GM19438 (cell line): ENCODE measurements at regions not wholly inside any gene's neighbourhood (a gene's known extent, or its start where the extent isn't known, plus 50 kb on each side); places are given as distances from the start of the nearest gene placed in this dataset.
"Not testable (repeated sequence)": the region's sequence is repeated elsewhere in the genome, so short reads cannot be mapped to it uniquely, and the experiment has no call there.

ENCODE experiments used
- ATAC-seq: cut with Tn5 transposase; IDR thresholded peaks from one replicate; pipeline ENCODE4 v1.9.1; 2021; ENCODE audit warnings: low read depth; ENCODE audit not compliant: unreplicated experiment

DNA sequence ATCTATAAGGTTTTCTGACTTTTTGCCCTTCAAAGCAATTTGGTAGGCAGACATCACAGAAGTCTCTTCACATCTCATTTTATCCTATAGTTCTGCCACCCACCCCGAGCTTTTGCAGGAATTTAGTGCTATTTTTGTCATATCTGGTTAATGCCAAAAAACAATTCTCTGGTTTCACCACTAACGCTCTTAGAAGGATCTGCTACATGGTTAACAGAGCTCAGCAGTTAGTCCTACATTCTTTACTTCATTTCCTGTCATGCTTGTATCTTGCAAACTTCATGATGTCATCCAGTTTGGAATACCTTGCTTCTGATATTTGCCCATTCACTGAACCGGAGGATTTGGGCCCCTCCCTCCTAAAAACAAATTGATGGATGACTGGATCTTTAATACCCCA, 116.8 kb upstream of the SERPINE2 start:
- no peak for ATAC-seq

DNA sequence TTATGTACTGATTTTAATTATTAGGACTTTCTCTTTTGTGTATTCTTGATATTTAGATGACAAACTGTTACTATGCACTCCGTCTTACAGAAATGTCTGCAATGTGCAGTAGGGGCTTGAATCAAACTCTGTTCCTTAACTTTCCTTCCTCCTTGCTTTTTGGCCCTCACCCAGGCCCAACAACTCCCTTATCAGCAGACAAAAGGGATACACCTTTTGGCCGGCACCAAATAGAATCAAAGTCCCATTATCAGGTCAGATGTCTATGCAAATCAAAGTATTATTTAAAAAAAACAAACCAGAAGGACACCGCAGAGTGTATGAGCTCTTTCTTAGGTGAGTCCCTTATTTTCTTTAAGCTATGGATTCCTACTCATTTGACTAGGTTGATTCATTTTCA, 116.3 kb upstream of the SERPINE2 start:
- no peak for ATAC-seq

DNA sequence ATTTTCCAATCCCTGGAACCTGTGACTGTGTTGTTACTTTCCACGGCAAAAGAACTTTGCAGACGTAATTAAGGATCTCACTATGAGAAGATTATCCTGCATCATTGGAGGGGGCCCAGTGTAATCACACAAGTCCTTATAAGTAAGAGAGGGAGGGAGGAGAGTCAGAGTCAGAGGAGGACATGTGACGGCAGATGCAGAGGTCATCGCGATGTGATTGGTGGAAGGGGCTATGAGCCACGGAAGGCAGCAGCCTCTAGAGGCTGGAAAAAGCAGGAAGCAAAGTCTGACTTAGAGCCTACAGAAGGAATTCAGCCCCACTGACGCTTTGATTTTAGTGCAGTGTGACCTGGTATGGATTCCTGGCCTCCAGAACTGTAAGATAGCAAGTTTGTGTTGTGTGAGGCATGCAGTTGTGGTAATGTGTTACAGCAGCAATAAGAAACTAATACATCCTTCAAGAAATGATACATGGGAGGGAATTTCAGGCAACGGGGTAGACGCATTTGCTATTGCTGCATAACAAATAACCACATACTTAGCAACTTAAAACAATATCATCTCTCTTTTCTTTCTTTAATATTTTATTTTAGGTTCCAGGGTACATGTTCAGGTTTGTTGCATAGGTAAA, 112.7 kb upstream of the SERPINE2 start:
- no peak for ATAC-seq

DNA sequence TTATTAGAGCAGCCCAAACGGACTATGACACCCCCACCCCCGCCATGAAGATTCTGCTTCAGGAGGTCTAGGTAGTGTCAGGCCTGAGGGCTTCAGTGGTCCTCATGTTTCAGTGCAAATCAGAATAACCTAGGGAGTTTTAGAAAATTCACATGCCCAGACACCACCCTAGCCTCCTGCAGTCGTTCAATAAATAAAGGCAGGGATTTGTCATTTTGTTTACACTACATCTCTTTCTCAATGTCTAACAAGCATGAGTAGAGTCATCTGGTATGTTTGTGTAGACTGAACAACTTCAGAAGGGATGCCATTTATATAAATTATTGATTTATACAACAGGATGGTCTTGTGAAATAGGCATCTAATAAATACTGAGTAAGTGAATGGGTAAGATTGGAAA, 112.1 kb upstream of the SERPINE2 start:
- no peak for ATAC-seq

DNA sequence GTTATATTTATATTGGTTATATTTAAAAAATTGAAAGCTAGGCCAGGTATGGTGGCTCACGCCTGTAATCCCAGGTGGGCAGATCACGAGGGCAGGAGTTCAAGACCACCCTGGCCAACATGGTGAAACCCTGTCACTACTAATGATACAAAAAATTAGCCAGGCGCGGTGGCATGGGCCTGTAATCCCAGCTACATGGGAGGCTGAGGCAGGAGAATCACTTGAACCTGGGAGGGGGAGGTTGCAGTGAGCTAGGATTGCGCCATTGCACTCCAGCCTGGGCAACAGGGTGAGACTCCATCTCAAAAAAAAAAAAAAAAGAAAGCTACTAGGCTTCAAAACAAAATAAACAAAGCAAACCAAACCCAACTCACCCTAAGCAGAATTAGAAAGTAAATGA, 109.0 kb upstream of the SERPINE2 start:
- ATAC-seq: not testable (repeated sequence)

DNA sequence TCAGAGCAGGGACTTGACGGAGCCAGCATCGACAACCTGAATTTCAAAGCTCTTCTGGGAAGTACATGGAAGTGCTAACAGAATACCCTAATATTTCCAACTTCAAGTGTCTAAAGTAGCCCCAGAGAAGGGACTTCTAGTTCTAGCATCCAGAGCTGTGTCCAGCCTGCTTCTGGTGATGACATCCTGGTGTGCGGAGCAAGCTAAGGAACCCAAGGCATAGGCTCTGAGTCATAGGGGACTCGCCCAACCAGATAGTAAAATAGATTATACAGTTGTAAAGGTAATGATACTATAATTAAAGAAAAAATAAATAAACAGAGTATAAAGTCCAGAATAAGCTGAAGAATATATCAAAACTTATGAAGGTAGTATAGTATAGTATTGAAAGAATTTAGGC, 108.1 kb upstream of the SERPINE2 start:
- ATAC-seq: no peak

DNA sequence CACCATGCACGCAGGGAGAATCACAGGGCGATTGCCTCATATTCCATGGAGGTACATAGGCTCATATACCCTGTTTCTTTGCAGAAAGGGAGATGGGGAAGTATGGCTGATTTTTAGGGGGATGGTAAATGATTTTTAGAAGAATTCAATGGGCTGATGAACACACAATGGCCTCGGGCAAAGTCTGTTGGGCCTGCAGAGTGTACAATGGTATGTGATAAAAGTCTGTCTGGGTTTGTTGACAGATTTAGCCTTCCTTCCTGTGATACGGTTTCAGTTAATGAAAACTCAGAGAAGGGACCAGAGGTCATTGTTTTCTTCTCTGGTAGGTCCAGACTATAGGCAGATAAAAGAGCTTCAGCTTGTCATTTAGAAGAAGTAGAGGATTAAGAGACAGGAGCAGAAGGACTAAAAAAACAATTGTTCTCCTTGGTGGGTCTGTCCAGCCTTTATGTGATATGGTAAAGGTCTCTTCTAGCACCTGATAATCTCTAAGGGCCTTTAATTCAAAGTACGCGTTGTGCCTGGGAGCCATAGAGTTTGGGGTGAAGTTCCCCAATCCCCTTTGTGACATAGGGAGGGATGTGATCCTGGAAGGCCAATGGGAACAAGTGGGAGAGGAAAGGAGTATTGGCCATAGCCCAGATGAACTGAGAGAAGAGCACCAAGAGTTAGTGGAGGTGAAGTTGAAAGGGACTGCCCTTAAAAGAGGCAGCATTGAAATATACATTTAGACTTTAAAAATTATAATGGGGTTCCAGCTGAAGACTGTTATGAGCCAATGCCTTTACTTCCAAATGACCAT, 107.5 kb upstream of the SERPINE2 start:
- ATAC-seq: no peak

DNA sequence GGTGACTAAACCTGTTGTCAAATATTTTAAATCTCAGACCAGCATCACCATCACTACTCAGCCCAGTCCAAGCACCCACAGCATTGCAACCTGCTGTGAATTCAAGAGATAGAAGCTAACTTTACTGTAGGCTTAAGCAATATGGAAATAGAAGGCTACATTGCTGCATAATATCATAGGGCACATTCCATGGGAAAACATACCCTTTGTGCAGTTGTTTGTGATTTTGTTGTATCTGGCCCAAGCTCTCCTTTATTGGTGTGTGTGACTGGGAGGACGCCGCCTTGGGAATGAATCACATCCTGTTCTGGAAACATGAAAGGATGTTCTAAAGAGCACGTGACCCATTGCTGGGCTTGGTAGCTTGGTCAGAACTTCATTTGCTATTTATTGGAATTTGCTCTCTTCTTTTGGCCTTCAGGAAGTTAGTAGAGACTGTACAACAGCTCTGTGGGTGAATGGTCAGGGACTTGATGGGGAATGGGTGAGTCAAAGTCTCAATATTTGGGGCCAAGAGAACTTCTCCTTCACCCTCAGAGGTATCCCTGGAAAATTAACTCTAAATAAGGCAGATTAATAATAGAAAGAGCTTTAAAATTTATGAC, 106.8 kb upstream of the SERPINE2 start:
- no peak for ATAC-seq

DNA sequence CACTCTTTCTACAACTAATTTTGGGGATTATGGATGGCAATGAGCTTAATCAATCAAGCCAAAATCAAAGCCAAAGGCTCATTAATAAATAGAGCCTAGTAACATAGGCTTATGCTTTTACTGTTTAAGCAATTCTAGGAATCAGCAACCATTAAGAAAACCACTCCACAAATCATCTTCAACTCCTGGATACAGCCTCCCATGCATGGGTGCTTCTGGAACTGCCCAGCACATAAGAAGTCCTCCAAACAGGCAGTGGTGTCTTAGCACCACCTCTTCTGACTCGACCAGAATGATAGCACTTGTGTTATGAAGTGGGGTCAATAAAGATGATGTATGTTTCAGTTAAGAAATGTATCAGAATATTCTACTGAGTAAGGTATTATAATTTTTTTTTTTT, 104.4 kb upstream of the SERPINE2 start:
- no peak for ATAC-seq

DNA sequence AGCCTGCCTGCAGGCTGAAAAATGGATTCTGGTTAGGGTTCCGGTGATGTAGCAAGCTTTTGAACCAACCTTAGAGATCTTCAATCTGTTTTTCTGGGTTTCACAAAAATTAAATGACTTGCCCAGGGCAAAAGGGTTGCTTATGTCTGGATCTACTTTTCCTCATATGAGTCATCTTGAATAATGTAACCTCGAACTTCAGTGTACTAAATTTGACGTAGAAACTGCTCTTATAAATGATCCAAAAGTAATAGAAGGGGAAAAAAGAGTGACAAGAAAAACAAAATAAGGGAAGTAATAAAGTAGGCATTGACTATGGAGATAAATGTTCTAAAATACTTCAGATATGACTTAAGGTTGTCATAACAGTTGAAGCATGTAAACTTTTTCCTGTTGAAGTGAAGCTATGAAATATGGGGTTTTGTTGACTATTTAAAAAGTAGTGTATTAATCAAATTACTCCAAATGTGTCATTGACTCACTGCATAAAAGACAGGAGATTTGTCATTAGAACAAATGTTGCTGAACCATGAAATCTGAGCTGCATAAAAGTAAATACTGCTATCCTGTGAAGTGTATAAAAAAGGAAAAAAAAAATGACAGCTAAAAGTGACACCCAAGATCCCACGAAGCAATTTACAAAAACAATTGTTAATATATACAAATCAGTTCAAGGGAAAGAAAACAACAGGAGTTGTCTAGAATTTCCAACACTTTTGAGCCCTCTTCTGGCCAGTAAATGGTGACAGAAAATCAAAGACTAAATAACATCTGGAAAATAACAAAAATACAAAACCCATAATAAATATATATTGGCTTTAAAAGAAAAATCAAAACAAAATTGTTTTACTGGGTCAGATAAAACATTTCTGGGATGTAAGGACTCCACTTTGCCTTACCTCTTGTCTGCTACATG, 103.6 kb upstream of the SERPINE2 start:
- ATAC-seq: no peak

DNA sequence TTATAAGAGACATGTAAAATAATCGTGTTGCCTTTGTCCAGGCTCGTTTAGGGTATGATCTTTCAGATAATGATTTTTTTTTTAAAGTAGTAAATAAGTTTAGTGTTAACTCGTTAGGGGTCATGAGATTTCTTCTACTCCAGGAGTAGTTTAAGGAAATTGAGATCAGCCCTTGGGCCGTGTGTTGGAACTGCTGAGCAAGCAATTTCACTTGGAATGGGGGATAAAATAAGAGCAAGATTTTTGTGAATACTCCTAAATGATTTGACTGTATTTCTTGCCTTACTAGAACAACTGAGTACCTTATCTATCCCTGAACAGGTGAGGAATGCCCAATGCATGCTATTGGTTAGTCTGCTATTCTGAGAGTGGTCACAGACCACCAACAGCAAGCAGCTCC, 102.2 kb upstream of the SERPINE2 start:
- ATAC-seq: no peak

DNA sequence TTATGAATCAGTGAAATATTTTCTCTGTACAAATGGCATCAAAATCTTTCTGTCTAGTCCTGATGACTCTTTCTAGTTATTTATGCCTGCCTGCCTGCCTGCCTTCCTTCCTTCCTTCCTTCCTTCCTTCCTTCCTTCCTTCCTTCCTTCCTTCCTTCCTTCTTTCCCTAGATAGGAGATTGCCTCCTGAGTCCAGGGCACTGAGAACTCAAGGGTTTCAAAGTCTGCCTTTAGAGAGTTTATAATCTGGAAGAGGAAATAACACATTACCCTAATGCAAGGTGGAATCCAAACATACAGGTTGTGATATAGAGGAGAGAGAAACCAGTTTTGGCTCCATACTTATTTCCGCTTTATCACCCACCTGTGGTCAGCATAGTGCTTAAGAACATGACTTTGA, 98.1 kb upstream of the SERPINE2 start:
- no peak for ATAC-seq

DNA sequence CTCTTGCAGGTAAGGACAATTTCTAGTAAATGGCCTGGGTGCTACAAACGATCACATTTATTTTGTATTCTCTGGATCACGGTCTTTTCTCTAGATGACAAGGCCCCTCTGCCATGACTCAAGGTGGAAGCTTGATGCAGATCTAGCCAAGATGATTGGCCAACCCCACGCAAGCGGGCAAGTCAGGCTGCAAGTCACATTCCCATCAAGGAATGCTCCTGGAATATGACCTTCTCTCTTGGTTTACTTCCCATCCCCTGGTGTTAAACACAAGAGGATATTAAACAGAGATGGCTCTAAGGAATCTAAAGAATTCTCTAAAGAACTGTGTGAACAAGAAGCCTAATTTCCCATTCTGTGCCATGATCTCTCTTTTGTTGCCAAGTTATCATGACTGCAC, 97.3 kb upstream of the SERPINE2 start:
- no peak for ATAC-seq

DNA sequence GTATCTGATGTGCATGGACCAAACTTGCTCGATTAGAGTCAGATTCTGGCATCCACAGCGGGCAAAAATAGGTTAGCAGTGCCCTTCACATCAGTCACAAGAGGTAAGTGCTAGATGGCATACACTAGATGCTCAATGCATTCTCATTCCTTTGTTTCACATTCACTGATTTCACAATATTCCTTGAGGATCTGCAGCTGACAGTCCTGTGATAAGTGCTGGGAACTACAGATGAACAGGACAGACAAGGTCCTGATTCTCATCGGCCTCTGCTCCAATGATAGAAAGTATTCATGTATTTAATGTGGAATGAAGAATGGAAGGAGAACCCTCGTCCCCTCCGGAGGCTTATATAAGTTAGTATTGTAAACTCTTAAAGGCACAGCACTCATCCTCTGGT, 96.8 kb upstream of the SERPINE2 start:
- no peak for ATAC-seq

DNA sequence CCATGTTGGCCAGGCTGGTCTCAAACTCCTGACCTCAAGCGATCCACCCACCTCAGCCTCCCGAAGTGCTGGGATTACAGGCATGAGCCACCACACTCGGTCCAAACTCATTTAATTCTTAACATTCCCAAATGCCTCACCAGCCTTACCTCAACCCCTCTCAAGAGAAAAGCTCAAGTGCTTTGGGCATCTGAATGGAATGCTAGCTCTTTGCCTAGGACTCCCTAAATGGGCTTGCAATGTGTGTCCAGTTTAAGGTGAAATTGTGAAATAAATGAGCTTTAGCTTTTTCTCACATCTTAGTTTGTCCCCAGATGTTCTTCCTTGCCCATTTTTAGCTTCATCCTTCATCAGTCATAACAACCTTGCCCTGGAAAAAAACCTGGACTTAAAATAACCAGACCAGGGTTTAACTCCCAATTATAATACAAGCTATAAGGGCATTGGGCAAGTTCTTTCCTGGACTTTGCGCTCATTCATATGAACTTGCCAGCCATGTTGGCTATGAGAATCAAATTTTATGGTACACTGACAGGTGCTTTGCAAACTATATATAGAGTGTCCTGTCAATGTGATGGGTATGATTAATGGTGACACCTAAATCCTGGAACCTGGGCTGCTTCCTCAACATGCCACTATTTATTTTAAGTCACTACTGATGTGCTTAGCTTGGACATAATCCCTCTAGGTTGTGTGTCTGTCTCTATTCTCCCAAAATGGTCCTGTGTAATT, 95.1 kb upstream of the SERPINE2 start:
- ATAC-seq: no peak

DNA sequence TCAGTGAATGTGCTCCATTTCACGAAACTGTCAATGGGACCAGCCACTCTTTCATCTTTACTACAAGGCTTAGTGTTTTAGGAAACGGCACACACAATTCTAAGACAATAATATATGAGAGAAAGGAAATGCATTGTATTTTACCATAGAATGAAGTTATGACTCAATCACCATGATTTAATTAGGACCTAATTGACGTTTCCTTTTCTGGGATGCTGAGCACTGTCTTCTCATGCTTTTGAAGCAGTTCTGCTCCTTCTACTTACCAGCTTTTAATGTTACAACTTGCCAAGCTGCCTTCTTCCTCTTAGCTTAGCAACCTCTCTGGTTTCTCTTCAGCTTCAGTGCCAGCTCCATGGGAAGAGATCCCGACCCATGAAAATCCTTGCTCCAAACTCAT, 94.3 kb upstream of the SERPINE2 start:
- no peak for ATAC-seq

DNA sequence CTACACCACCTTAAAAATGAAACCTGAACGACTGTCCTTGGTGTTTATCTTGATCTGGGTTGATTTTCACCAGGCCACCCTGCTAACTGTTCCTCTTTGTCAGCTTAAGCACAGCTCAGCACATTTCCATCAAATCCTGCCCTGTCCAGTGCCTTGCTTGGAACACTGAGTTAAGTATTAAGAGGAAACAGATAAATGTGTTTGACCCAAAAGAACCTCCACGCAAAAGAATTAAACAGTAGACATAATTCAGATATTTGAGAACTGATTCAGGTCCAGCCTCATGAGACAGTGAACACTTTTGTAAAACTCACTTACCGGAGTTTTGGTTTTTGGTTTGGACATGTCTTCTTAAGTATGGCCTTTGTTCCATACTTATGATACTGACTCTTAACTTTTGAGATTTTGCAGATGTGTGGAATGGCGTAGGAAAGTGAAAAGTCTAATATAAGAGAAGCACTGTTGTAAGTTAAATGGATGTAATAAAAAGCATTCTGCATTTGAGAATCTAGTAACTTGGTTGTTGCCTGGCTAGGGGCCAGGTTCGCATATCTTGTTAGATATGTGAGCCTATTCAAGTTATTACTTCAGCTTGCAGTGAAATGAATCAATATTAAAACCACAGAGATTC, 88.9 kb upstream of the SERPINE2 start:
- no peak for ATAC-seq

DNA sequence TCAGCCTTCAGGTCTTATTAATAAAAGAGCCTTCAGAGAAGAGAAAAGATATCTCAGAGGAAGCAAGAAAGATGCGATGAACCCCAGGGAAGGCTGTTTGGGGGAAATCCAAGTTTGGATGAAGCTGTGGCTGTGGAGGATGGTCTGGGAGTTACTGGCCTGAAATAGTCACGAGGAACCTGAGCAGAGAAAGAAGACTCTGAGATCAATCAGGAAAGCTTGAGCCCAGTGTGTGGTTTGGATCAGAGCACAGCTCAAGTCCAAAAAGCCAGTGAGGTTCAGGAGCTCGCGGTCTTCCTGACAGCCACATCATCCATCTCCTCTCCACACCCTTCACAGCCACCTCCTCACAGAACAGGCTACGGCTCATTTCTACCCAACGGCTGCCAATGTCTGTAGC, 87.4 kb upstream of the SERPINE2 start:
- ATAC-seq: no peak

DNA sequence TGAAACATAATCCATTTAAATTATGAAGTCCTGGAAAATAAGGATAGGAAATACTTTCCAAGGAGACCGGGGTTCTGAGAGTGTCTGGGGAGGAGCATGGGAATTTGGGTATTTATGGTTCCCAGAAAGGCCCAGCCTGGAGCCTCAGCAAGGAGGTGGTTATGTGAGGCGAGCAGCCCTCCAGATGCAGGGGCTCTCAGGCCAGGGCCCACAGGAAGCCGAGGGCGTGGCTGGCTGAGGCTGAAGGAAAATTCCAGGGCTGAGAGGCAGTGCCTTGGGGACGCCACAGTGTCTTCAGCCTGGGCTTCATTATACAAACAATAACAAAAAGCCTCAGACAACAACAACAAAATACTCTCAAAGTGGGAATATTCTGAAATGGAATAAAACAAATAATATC, 86.9 kb upstream of the SERPINE2 start:
- ATAC-seq: no peak

DNA sequence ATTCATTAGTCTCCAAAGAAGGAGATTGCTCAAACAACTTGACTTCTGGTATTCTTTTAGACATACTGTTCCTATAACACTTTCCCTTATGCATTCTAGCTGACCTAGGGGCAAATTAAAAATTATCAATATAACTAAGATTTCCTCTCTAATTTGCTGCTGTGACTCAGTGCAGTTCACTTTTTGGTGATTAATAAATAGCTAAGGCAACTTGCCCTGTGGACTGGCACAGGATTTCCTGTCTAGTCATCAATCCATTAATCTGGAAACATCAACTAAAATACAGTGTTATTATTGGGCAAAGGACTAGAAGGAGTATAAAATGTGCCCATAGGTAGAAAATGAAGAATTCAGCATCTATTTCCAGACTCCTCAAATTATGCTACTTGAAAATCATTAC, 83.5 kb upstream of the SERPINE2 start:
- ATAC-seq: no peak
